Tibial artery (tissue), 4 donors: ENCODE measurements at regions not wholly inside any gene's neighbourhood (a gene's known extent, or its start where the extent isn't known, plus 50 kb on each side); places are given as distances from the start of the nearest gene placed in this dataset.
"Not testable (repeated sequence)": the region's sequence is repeated elsewhere in the genome, so short reads cannot be mapped to it uniquely, and the experiment has no call there.

ENCODE experiments used
- DNase-seq, 2 donors: peaks; one replicate each; pipeline ENCODE4 v3.0.0-alpha.2; 2019
- H3K27ac ChIP-seq, 2 donors: fragments of 200-600 bp; sonication (generic) in 1 of 2; 1 replicate in 1 of 2; 2 replicates in 1 of 2; pipeline ENCODE4 v1.5.1; 2018 to 2019; ENCODE audit warnings: mild to moderate bottlenecking in 1 of 2
- H3K27me3 ChIP-seq, 2 donors: fragments of 200-600 bp; sonication (generic) in 1 of 2; one replicate each; pipeline versions ENCODE4 v1.5.1 to v1.6.0; 2016 to 2019
- H3K36me3 ChIP-seq, 3 donors: fragments of 200-600 bp; sonication (generic) in 2 of 3; one replicate each; pipeline ENCODE4 v1.5.1; 2016 to 2019; ENCODE audit warnings: mild to moderate bottlenecking in 2 of 3
- H3K4me1 ChIP-seq, 4 donors: fragments of 200-600 bp; sonication (generic) in 2 of 4; 1 replicate in 3 of 4; 2 replicates in 1 of 4; pipeline ENCODE4 v1.5.1; 2016 to 2019
- H3K4me3 ChIP-seq, 2 donors: fragments of 200-600 bp; sonication (generic) in 1 of 2; 1 replicate in 1 of 2; 2 replicates in 1 of 2; pipeline ENCODE4 v1.5.1; 2018 to 2019; ENCODE audit warnings: mild to moderate bottlenecking in 2 of 2
- H3K9me3 ChIP-seq, 3 donors: fragments of 200-600 bp; sonication (generic) in 1 of 3; one replicate each; pipeline ENCODE4 v1.5.1; 2016 to 2019
- CTCF ChIP-seq, 2 experiments: fragments of 200-600 bp in 1 of 2; fragments of 450-650 bp in 1 of 2; IDR thresholded peaks; one replicate each; pipeline ENCODE4 v1.5.1; 2017 to 2019; ENCODE audit warnings: antibody characterized with exemption in 2 of 2, mild to moderate bottlenecking in 1 of 2, moderate library complexity in 1 of 2
- intact Hi-C: fragments of 100-400 bp; cut with DNase I; formaldehyde crosslinking; loops from one replicate; pipeline ENCODE4 v1.15.0; 2023; ENCODE audit warnings: low total_unique reads

GRCh38 chrX:96183391-96183790 lies 501.3 kb upstream of the DIAPH2 start:
- intact Hi-C loops = loop anchor here (10.0 kb wide), 1 partner anchor 419 kb away; no protein-coding TSS in a partner anchor
- no peaks in the 10 kb centered on the region for H3K36me3 ChIP-seq
- DNase-seq = no peak
- no peaks in the 10 kb centered on the region for H3K4me1 ChIP-seq
- no peaks in the 10 kb centered on the region for H3K27me3 ChIP-seq
- no peaks in the 10 kb centered on the region for H3K9me3 ChIP-seq
- TF ChIP-seq CTCF (IDR thresholded peaks at IDR 0.05) = no peak
- no peak overlapping the region for H3K4me3 ChIP-seq
- no peak overlapping the region for H3K27ac ChIP-seq

- Histone ChIP-seq H3K36me3 (no peaks in the 10 kb centered on the region), H3K27ac (no peak overlapping the region), H3K27me3 (no peaks in the 10 kb centered on the region), H3K4me3 (no peak overlapping the region), H3K9me3 (no peaks in the 10 kb centered on the region), H3K4me1 (no peaks in the 10 kb centered on the region)
- TF ChIP-seq CTCF (IDR thresholded peaks at IDR 0.05) = no peak
- intact Hi-C loops = loop anchor here (10.0 kb wide), 1 partner anchor 419 kb away; no protein-coding TSS in a partner anchor
- DNase-seq = no peak
Measured at GRCh38 chrX:96183843-96184242, 500.8 kb upstream of the DIAPH2 start.

GRCh38 chrX:96204928-96205327 lies 479.7 kb upstream of the DIAPH2 start:
- no peak for TF ChIP-seq CTCF (IDR thresholded peaks at IDR 0.05)
- intact Hi-C loops = no loop called here
- Histone ChIP-seq H3K9me3 (no peaks in the 10 kb centered on the region), H3K4me3 (no peak overlapping the region), H3K36me3 (no peaks in the 10 kb centered on the region), H3K27ac (no peak overlapping the region), H3K4me1 (no peaks in the 10 kb centered on the region), H3K27me3 (no peaks in the 10 kb centered on the region)
- no peak for DNase-seq

- H3K4me3 ChIP-seq = no peak overlapping the region
- intact Hi-C loops = no loop called here
- no peak for TF ChIP-seq CTCF (IDR thresholded peaks at IDR 0.05)
Measured at GRCh38 chrX:96211953-96212352, 472.7 kb upstream of the DIAPH2 start.

GRCh38 chrX:96214681-96215080 lies 470.0 kb upstream of the DIAPH2 start:
- H3K36me3 ChIP-seq, intact Hi-C loops, H3K4me1 ChIP-seq, DNase-seq, H3K27ac ChIP-seq, H3K27me3 ChIP-seq, H3K4me3 ChIP-seq: not testable (repeated sequence)
- peaks cover 0 to 13% (median 5%) of the 10 kb centered on the region in 3 donors for H3K9me3 ChIP-seq

More at GRCh38 chrX:96211953-96212352, 472.7 kb upstream of the DIAPH2 start:
- no peaks in the 10 kb centered on the region for H3K36me3 ChIP-seq
- H3K4me1 ChIP-seq = no peaks in the 10 kb centered on the region
- peaks cover 0 to 13% (median 5%) of the 10 kb centered on the region in 3 donors for H3K9me3 ChIP-seq
- H3K27me3 ChIP-seq = no peaks in the 10 kb centered on the region
- DNase-seq = no peak
- H3K27ac ChIP-seq = no peak overlapping the region

- Histone ChIP-seq H3K27ac (no peak overlapping the region), H3K36me3 (no peaks in the 10 kb centered on the region), H3K4me3 (no peak overlapping the region), H3K4me1 (no peaks in the 10 kb centered on the region), H3K27me3 (no peaks in the 10 kb centered on the region), H3K9me3 (no peaks in the 10 kb centered on the region)
- no peak for TF ChIP-seq CTCF (IDR thresholded peaks at IDR 0.05)
- intact Hi-C loops = no loop called here
- no peak for DNase-seq
Measured at GRCh38 chrX:96224279-96224678, 460.4 kb upstream of the DIAPH2 start.
